ENCODE measurements at regions not wholly inside any gene's neighbourhood (a gene's known extent, or its start where the extent isn't known, plus 50 kb on each side); places are given as distances from the start of the nearest gene placed in this dataset.

- Histone ChIP-seq H3K36me3 (ENCODE audit: control insufficient read depth, insufficient read depth, low read length) (no peaks in the 10 kb centered on the region), H3K9me3 (ENCODE audit: control insufficient read depth, low read length) (no peaks in the 10 kb centered on the region), H3K27ac (ENCODE audit: insufficient read depth, low read length, poor library complexity, severe bottlenecking) (no peak overlapping the region), H3K4me3 (ENCODE audit: insufficient read depth, low read depth, low read length, poor library complexity, severe bottlenecking) (no peak overlapping the region), H3K27me3 (replicated peaks; ENCODE audit: control insufficient read depth, insufficient read depth, low read length, poor library complexity, severe bottlenecking) (no peaks in the 10 kb centered on the region), H3K4me1 (ENCODE audit: control insufficient read depth, insufficient read depth, low read length, poor library complexity, severe bottlenecking) (no peaks in the 10 kb centered on the region)
- DNase-seq: no peak
These were observed 104.3 kb upstream of the SDK2 start for GRCh38 chr17:73748508-73748907.

DNA sequence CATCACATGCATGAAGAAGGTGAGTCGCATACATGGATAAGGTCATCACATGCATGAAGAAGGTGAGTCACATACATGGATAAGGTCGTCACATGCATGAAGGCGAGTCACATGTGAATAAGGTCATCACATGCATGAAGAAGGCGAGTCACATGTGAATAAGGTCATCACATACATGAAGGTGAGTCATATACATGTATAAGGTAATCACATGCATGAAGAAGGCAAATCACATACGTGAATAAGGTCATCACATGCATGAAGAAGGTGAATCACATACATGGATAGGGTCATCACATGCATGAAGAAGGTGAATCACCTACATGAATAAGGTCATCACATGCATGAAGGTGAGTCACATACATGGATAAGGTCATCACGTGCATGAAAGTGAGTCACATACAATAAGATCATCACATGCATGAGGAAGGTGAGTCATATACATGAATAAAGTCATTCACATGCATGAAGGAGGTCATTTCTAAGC lies 105.1 kb upstream of the SDK2 start:
- Histone ChIP-seq H3K36me3 (ENCODE audit: control insufficient read depth, insufficient read depth, low read length) (no peaks in the 10 kb centered on the region), H3K27ac (ENCODE audit: insufficient read depth, low read length, poor library complexity, severe bottlenecking) (no peak overlapping the region), H3K4me3 (ENCODE audit: insufficient read depth, low read depth, low read length, poor library complexity, severe bottlenecking) (no peak overlapping the region), H3K27me3 (replicated peaks; ENCODE audit: control insufficient read depth, insufficient read depth, low read length, poor library complexity, severe bottlenecking) (no peaks in the 10 kb centered on the region), H3K4me1 (ENCODE audit: control insufficient read depth, insufficient read depth, low read length, poor library complexity, severe bottlenecking) (no peaks in the 10 kb centered on the region), H3K9me3 (ENCODE audit: control insufficient read depth, low read length) (no peaks in the 10 kb centered on the region)
- DNase-seq: no peak

- Histone ChIP-seq H3K4me1 (ENCODE audit: control insufficient read depth, insufficient read depth, low read length, poor library complexity, severe bottlenecking) (no peaks in the 10 kb centered on the region), H3K4me3 (ENCODE audit: insufficient read depth, low read depth, low read length, poor library complexity, severe bottlenecking) (no peak overlapping the region), H3K9me3 (ENCODE audit: control insufficient read depth, low read length) (no peaks in the 10 kb centered on the region), H3K27me3 (replicated peaks; ENCODE audit: control insufficient read depth, insufficient read depth, low read length, poor library complexity, severe bottlenecking) (no peaks in the 10 kb centered on the region), H3K36me3 (ENCODE audit: control insufficient read depth, insufficient read depth, low read length) (no peaks in the 10 kb centered on the region), H3K27ac (ENCODE audit: insufficient read depth, low read length, poor library complexity, severe bottlenecking) (no peak overlapping the region)
- no peak for DNase-seq
These were observed 105.8 kb upstream of the SDK2 start for GRCh38 chr17:73749928-73750605.

GRCh38 chr17:73750975-73751374 lies 106.7 kb upstream of the SDK2 start:
- Histone ChIP-seq H3K9me3 (ENCODE audit: control insufficient read depth, low read length) (no peaks in the 10 kb centered on the region), H3K36me3 (ENCODE audit: control insufficient read depth, insufficient read depth, low read length) (no peaks in the 10 kb centered on the region), H3K4me1 (ENCODE audit: control insufficient read depth, insufficient read depth, low read length, poor library complexity, severe bottlenecking) (no peaks in the 10 kb centered on the region), H3K27ac (ENCODE audit: insufficient read depth, low read length, poor library complexity, severe bottlenecking) (no peak overlapping the region), H3K4me3 (ENCODE audit: insufficient read depth, low read depth, low read length, poor library complexity, severe bottlenecking) (no peak overlapping the region), H3K27me3 (replicated peaks; ENCODE audit: control insufficient read depth, insufficient read depth, low read length, poor library complexity, severe bottlenecking) (no peaks in the 10 kb centered on the region)
- no peak for DNase-seq

DNA sequence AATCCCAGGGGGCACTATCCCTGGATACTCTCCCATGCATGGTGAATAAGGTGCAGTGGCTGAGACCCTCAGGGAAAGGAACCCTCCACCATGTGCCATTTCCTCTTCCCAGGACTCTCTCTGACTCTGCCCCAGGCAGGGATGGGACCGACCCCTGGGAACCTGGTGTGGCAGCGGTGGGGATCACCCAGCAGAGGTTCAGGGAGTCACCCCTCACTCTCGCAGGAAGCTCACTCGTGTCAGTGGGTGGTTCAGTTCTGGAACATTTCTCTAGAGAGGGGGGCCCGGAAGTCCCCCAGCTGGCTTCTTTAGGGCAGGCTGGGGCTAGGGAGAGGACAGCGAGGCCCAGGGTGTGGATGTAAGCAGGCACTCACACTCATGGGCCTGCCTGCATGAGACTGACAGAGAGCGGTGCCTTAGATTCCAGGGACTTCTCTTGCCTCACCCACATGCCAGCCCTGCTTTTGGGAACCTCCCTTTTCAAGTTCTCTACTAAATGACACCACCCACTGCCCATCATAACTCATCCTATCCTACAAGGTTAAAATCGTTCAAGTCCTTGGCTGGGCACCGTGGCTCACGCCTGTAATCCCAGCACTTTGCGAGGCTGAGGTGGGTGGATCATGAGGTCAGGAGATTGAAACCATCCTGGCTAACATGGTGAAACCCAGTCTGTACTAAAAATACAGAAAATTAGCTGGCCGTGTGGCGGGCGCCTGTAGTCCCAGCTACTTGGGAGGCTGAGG lies 109.7 kb upstream of the SDK2 start:
- H3K4me1 ChIP-seq (ENCODE audit: control insufficient read depth, insufficient read depth, low read length, poor library complexity, severe bottlenecking): no peaks in the 10 kb centered on the region
- DNase-seq: no peak
- H3K9me3 ChIP-seq (ENCODE audit: control insufficient read depth, low read length): no peaks in the 10 kb centered on the region
- no peak overlapping the region for H3K27ac ChIP-seq (ENCODE audit: insufficient read depth, low read length, poor library complexity, severe bottlenecking)
- H3K4me3 ChIP-seq (ENCODE audit: insufficient read depth, low read depth, low read length, poor library complexity, severe bottlenecking): no peak overlapping the region
- no peaks in the 10 kb centered on the region for H3K27me3 ChIP-seq (replicated peaks; ENCODE audit: control insufficient read depth, insufficient read depth, low read length, poor library complexity, severe bottlenecking)
- no peaks in the 10 kb centered on the region for H3K36me3 ChIP-seq (ENCODE audit: control insufficient read depth, insufficient read depth, low read length)

DNA sequence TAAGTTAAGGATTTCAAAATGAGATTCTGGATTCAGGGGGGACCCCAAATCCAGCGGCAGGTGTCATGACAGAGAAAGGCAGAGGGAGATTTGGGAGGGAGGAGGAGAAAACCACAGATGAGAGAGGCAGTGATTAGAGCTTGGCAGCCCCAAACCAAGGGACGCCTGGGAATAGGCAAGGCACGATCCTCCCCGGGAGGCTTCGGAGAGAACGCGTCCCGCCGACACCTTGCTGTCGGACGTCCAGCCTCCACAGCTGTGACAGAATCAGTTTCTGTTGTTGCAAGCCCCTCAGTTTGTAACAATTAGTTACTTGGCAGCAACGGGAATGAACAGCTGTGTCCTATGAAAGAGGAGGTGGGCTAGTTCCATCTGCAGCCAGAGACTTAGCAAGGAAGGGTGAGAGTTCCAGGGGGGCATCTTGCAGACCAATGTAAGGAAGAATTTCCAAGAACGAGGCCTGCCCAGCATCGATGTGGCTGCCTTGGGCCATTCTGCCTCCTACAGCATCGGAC lies 110.7 kb upstream of the SDK2 start:
- Histone ChIP-seq H3K4me1 (ENCODE audit: control insufficient read depth, insufficient read depth, low read length, poor library complexity, severe bottlenecking) (no peaks in the 10 kb centered on the region), H3K9me3 (ENCODE audit: control insufficient read depth, low read length) (no peaks in the 10 kb centered on the region), H3K27ac (ENCODE audit: insufficient read depth, low read length, poor library complexity, severe bottlenecking) (no peak overlapping the region), H3K4me3 (ENCODE audit: insufficient read depth, low read depth, low read length, poor library complexity, severe bottlenecking) (no peak overlapping the region), H3K27me3 (replicated peaks; ENCODE audit: control insufficient read depth, insufficient read depth, low read length, poor library complexity, severe bottlenecking) (no peaks in the 10 kb centered on the region), H3K36me3 (ENCODE audit: control insufficient read depth, insufficient read depth, low read length) (no peaks in the 10 kb centered on the region)
- no peak for DNase-seq

DNA sequence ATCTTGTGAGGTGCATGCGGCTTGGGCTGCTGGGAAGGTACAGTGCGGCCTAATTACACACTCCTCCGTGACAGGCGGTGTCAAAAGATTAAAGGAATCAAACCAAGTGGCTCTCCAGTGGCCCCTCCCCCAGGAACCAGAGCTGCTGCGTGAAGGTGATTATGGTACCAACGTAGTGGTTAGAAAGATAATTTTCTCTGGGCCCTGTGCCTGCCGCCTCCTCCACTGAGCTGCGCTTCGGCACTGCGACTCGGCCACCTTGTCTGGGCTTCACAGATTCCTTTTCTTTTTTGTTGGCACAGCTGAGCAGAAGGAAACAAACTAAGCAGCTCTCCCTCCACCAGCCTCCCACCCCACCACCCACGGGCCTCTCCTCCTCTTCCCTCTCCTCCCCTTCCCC lies 113.2 kb upstream of the SDK2 start:
- Histone ChIP-seq H3K36me3 (ENCODE audit: control insufficient read depth, insufficient read depth, low read length) (no peaks in the 10 kb centered on the region), H3K9me3 (ENCODE audit: control insufficient read depth, low read length) (no peaks in the 10 kb centered on the region)
- DNase-seq: no peak

GRCh38 chr17:73758245-73758644 lies 114.0 kb upstream of the SDK2 start:
- Histone ChIP-seq H3K36me3 (ENCODE audit: control insufficient read depth, insufficient read depth, low read length) (no peaks in the 10 kb centered on the region), H3K27me3 (replicated peaks; ENCODE audit: control insufficient read depth, insufficient read depth, low read length, poor library complexity, severe bottlenecking) (no peaks in the 10 kb centered on the region), H3K4me3 (ENCODE audit: insufficient read depth, low read depth, low read length, poor library complexity, severe bottlenecking) (no peak overlapping the region), H3K27ac (ENCODE audit: insufficient read depth, low read length, poor library complexity, severe bottlenecking) (no peak overlapping the region), H3K9me3 (ENCODE audit: control insufficient read depth, low read length) (no peaks in the 10 kb centered on the region), H3K4me1 (ENCODE audit: control insufficient read depth, insufficient read depth, low read length, poor library complexity, severe bottlenecking) (no peaks in the 10 kb centered on the region)
- no peak for DNase-seq

More for the DNA sequence above, 113.2 kb upstream of the SDK2 start:
- H3K27me3 ChIP-seq (replicated peaks; ENCODE audit: control insufficient read depth, insufficient read depth, low read length, poor library complexity, severe bottlenecking): no peaks in the 10 kb centered on the region
- H3K4me3 ChIP-seq (ENCODE audit: insufficient read depth, low read depth, low read length, poor library complexity, severe bottlenecking): no peak overlapping the region
- no peak overlapping the region for H3K27ac ChIP-seq (ENCODE audit: insufficient read depth, low read length, poor library complexity, severe bottlenecking)
- H3K4me1 ChIP-seq (ENCODE audit: control insufficient read depth, insufficient read depth, low read length, poor library complexity, severe bottlenecking): no peaks in the 10 kb centered on the region

- no peak for DNase-seq
These were observed 115.1 kb upstream of the SDK2 start for GRCh38 chr17:73759324-73759723.

DNA sequence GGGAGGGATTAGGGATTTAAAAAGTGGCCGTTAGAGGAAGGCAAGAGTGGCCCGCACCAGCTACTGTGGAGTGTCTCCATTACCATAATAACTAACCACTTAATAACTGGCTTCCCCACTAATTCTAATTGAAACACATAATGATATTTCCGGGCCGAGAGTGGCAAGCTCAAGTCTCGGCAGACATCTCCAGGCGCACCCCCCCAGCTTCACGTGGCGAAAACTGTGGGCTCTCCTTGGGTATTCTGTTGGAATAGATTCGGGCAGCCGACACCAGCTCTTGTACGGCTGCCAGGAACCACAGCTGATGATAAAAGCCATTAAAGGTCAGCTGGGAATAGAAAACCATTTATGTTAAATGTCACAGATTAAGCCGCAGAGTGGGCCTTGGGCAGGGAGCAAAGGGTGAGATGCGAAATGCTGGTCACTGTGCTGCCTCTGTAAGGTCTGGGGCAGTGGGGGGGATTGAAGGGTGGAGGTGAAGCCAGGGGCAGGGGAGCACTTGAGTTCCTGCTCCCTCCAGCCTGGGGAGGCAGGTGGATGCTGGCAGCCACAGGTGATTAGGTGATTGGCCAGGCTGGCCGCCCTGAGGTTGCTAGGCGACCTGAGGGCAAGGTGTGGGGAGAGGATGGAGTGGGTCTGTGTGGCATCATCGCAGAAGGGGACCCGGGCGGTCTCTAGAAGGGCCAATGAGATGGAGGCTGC lies 115.6 kb upstream of the SDK2 start:
- DNase-seq: no peak

More at GRCh38 chr17:73759324-73759723, 115.1 kb upstream of the SDK2 start:
- Histone ChIP-seq H3K9me3 (ENCODE audit: control insufficient read depth, low read length) (no peaks in the 10 kb centered on the region), H3K4me1 (ENCODE audit: control insufficient read depth, insufficient read depth, low read length, poor library complexity, severe bottlenecking) (no peaks in the 10 kb centered on the region), H3K4me3 (ENCODE audit: insufficient read depth, low read depth, low read length, poor library complexity, severe bottlenecking) (no peak overlapping the region), H3K36me3 (ENCODE audit: control insufficient read depth, insufficient read depth, low read length) (no peaks in the 10 kb centered on the region), H3K27me3 (replicated peaks; ENCODE audit: control insufficient read depth, insufficient read depth, low read length, poor library complexity, severe bottlenecking) (no peaks in the 10 kb centered on the region), H3K27ac (ENCODE audit: insufficient read depth, low read length, poor library complexity, severe bottlenecking) (no peak overlapping the region)

More for the DNA sequence above, 115.6 kb upstream of the SDK2 start:
- H3K27ac ChIP-seq (ENCODE audit: insufficient read depth, low read length, poor library complexity, severe bottlenecking): no peak overlapping the region
- H3K36me3 ChIP-seq (ENCODE audit: control insufficient read depth, insufficient read depth, low read length): no peaks in the 10 kb centered on the region
- no peaks in the 10 kb centered on the region for H3K4me1 ChIP-seq (ENCODE audit: control insufficient read depth, insufficient read depth, low read length, poor library complexity, severe bottlenecking)
- no peak overlapping the region for H3K4me3 ChIP-seq (ENCODE audit: insufficient read depth, low read depth, low read length, poor library complexity, severe bottlenecking)
- no peaks in the 10 kb centered on the region for H3K9me3 ChIP-seq (ENCODE audit: control insufficient read depth, low read length)
- no peaks in the 10 kb centered on the region for H3K27me3 ChIP-seq (replicated peaks; ENCODE audit: control insufficient read depth, insufficient read depth, low read length, poor library complexity, severe bottlenecking)
